ENCODE measurements at regions not wholly inside any gene's neighbourhood (a gene's known extent, or its start where the extent isn't known, plus 50 kb on each side); places are given as distances from the start of the nearest gene placed in this dataset.

GRCh38 chr4:189204616-189205015, 736.1 kb upstream of the FRG1 start:
- POLR2A ChIA-PET (ENCODE audit: unreplicated experiment): no interaction called here
- dilution Hi-C loops (cut with HindIII; ENCODE audit: low sequenced_read_pairs, unreplicated experiment): no loop called here

More at GRCh38 chr4:189204616-189205015, 736.1 kb upstream of the FRG1 start:
- 100% methylated on average over 1 of the region's 8 CpGs; no CpG with 5 or more reads in 1 of the 2 experiments for WGBS, 2 experiments (ENCODE audit: extremely low coverage in 2 of 2, insufficient read length in 1 of 2)
- intact Hi-C loops (cut with micrococcal nuclease) (loop anchor here (5.0 to 10.0 kb wide), 6 partner anchors 227 to 930 kb away; no protein-coding TSS in a partner anchor), in situ Hi-C loops (cut with MboI; ENCODE audit: low sequenced_read_pairs) (no loop called here)
- no peak overlapping the region for H3K4me3 ChIP-seq (ENCODE audit: insufficient read depth, low read depth, low read length)
- no peaks in the 10 kb centered on the region for H3K79me1 ChIP-seq (ENCODE audit: low read depth in 1 of 2, low read length in 2 of 2)
- no peak for ATAC-seq (ENCODE audit: low read depth)
- no peaks in the 10 kb centered on the region for H3K27me3 ChIP-seq (ENCODE audit: control insufficient read depth, insufficient read depth, low read length)
- no peak overlapping the region for H3K23ac ChIP-seq (ENCODE audit: low read depth, low read length)
- no peak overlapping the region for H4K8ac ChIP-seq (ENCODE audit: low read depth in 2 of 2, low read length in 2 of 2)
- no peak overlapping the region for H3K14ac ChIP-seq (replicated peaks; ENCODE audit: low read depth, low read length)
- H2BK15ac ChIP-seq (ENCODE audit: low read depth, low read length): no peak overlapping the region
- H4K91ac ChIP-seq (ENCODE audit: insufficient read depth, low read depth, low read length): no peak overlapping the region
- no peak for DNase-seq
- no TSS peak for BruUV-seq (replicated peaks)
- no peak overlapping the region for H3K4ac ChIP-seq (ENCODE audit: low read depth, low read length)
- H4K20me1 ChIP-seq (ENCODE audit: insufficient read depth, low read length): no peaks in the 10 kb centered on the region
- H3K9me3 ChIP-seq (ENCODE audit: control insufficient read depth, insufficient read depth, low read length): no peaks in the 10 kb centered on the region
- no peaks in the 10 kb centered on the region for H3K36me3 ChIP-seq (ENCODE audit: control insufficient read depth, insufficient read depth, low read length)
- peaks cover 10% of the 10 kb centered on the region for H3K4me1 ChIP-seq (ENCODE audit: control insufficient read depth, insufficient read depth, low read length)
- no peak overlapping the region for H4K5ac ChIP-seq (ENCODE audit: low read depth, low read length)
- H2AK5ac ChIP-seq (ENCODE audit: low read depth, low read length): peak overlapping the region; percentile 43; the same call in 1 of the 2 replicates
- no peak for TF ChIP-seq CTCF (conservative IDR thresholded peaks at IDR 0.05; ENCODE audit: low read depth, low read length)
- no peak for TF ChIP-seq FOS (IDR thresholded peaks at IDR 0.05; ENCODE audit: low read depth, low read length)
- no peak for TF ChIP-seq SMC3 (IDR thresholded peaks at IDR 0.05; ENCODE audit: low read depth, low read length)
- TF ChIP-seq RAD21 (IDR thresholded peaks at IDR 0.05; ENCODE audit: low read length): no peak
- TF ChIP-seq POLR2A (IDR thresholded peaks at IDR 0.05; ENCODE audit: low read depth, low read length): no peak
- TF ChIP-seq USF2 (IDR thresholded peaks at IDR 0.05; ENCODE audit: low read depth, low read length): no peak
- no peak for TF ChIP-seq CHD1 (IDR thresholded peaks at IDR 0.05; ENCODE audit: low read depth, low read length)
- TF ChIP-seq NFE2L2 (IDR thresholded peaks at IDR 0.05; ENCODE audit: low read depth, low read length): no peak
- TF ChIP-seq RFX5 (IDR thresholded peaks at IDR 0.05; ENCODE audit: low read depth, low read length): no peak
- TF ChIP-seq MXI1 (IDR thresholded peaks at IDR 0.05; ENCODE audit: borderline replicate concordance, low read depth, low read length): no peak
- TF ChIP-seq ELK1 (IDR thresholded peaks at IDR 0.05; ENCODE audit: borderline replicate concordance, low read depth, low read length): no peak
- TF ChIP-seq RCOR1 (IDR thresholded peaks at IDR 0.05; ENCODE audit: insufficient replicate concordance, low read length): no peak
- no peak for TF ChIP-seq MAFK (IDR thresholded peaks at IDR 0.05; ENCODE audit: low read depth, low read length)
- H3K18ac ChIP-seq (ENCODE audit: low read depth, low read length): no peak overlapping the region
- H3K4me2 ChIP-seq (ENCODE audit: low read depth, low read length): no peak overlapping the region
- H2BK120ac ChIP-seq (ENCODE audit: low read depth, low read length): no peak overlapping the region
- H3K27ac ChIP-seq (ENCODE audit: insufficient read depth, low read length): no peak overlapping the region
- no peak overlapping the region for H3K56ac ChIP-seq (ENCODE audit: extremely low read depth, insufficient read depth, low read length)
- CTCF ChIA-PET: no interaction called here
- H2AFZ ChIP-seq (replicated peaks; ENCODE audit: low read length, poor library complexity): no peak overlapping the region
- peak overlapping the region; percentile 47; the same call in 1 of the 2 replicates for H2BK20ac ChIP-seq (ENCODE audit: low read depth, low read length)
- H2AK9ac ChIP-seq (replicated peaks; ENCODE audit: low read depth, low read length, poor library complexity): no peak overlapping the region
- H2BK5ac ChIP-seq (ENCODE audit: low read depth, low read length, poor library complexity, severe bottlenecking): no peak overlapping the region
- no peak overlapping the region for H3K9ac ChIP-seq (ENCODE audit: low read depth, low read length)
- H3K9me1 ChIP-seq (ENCODE audit: insufficient read depth, low read length): no peaks in the 10 kb centered on the region

All from IMR-90 (cell line).